GM12891 (cell line): ENCODE measurements at regions not wholly inside any gene's neighbourhood (a gene's known extent, or its start where the extent isn't known, plus 50 kb on each side); places are given as distances from the start of the nearest gene placed in this dataset.

Source experiments
- DNase-seq: peaks from one replicate; pipeline ENCODE4 v3.0.0; 2011; ENCODE audit warnings: low spot score; ENCODE audit not compliant: insufficient read length
- FAIRE-seq: peaks from 2 replicates; lab custom pipeline; 2011; peaks lifted over from hg19 to GRCh38; lab: Jason Lieb, UNC
- PAX5 ChIP-seq: IDR thresholded peaks from 2 replicates; pipeline ENCODE4 v1.6.1; 2011; ENCODE audit warnings: low read length, moderate library complexity, mild to moderate bottlenecking; ENCODE audit not compliant: insufficient read depth, severe bottlenecking
- POLR2A ChIP-seq: IDR thresholded peaks from 2 replicates; pipeline ENCODE4 v1.6.1; 2011; ENCODE audit warnings: low read depth, low read length, control low read depth
- POLR2AphosphoS5 ChIP-seq: IDR thresholded peaks from 2 replicates; pipeline ENCODE4 v1.6.1; 2011; ENCODE audit warnings: low read depth, low read length, control low read depth
- POU2F2 ChIP-seq: IDR thresholded peaks from 2 replicates; pipeline ENCODE4 v1.6.1; 2011; ENCODE audit warnings: low read depth, mild to moderate bottlenecking, control low read depth, low read length, moderate library complexity
- SPI1 ChIP-seq: IDR thresholded peaks from 2 replicates; pipeline ENCODE4 v1.6.1; 2011; ENCODE audit warnings: low read depth, low read length, control low read depth
- TAF1 ChIP-seq: IDR thresholded peaks from 2 replicates; pipeline ENCODE4 v1.6.1; 2011; ENCODE audit warnings: low read depth, low read length, control low read depth

GRCh38 chr16:60748366-60748765, 1287.9 kb downstream of the CDH8 start:
- DNase-seq (no peak), FAIRE-seq (no peak)
- no peak for TF ChIP-seq POLR2A
- TF ChIP-seq SPI1, result no peak
- TF ChIP-seq TAF1, result no peak
- TF ChIP-seq POLR2AphosphoS5, result no peak
- no peak for TF ChIP-seq PAX5
- TF ChIP-seq POU2F2, result no peak

- TF ChIP-seq PAX5, result no peak
- no peak for TF ChIP-seq TAF1
- TF ChIP-seq POLR2AphosphoS5, result no peak
- TF ChIP-seq SPI1, result no peak
- TF ChIP-seq POU2F2, result no peak
- FAIRE-seq (no peak), DNase-seq (no peak)
Measured at GRCh38 chr16:60744198-60744597, 1292.0 kb downstream of the CDH8 start.

GRCh38 chr16:60741810-60742209, 1294.4 kb downstream of the CDH8 start:
- no peak for FAIRE-seq
- no peak for TF ChIP-seq TAF1
- no peak for TF ChIP-seq POLR2AphosphoS5
- no peak for TF ChIP-seq PAX5
- no peak for TF ChIP-seq POLR2A
- TF ChIP-seq POU2F2, result no peak
- TF ChIP-seq SPI1, result no peak
- no peak for DNase-seq

GRCh38 chr16:60739737-60740683, 1296.2 kb downstream of the CDH8 start:
- FAIRE-seq, result no peak
- TF ChIP-seq PAX5 (no peak), TAF1 (no peak), POLR2AphosphoS5 (no peak), SPI1 (no peak), POLR2A (no peak), POU2F2 (no peak)
- no peak for DNase-seq

GRCh38 chr16:60731329-60732050, 1304.7 kb downstream of the CDH8 start:
- FAIRE-seq (no peak), DNase-seq (no peak)
- TF ChIP-seq TAF1 (no peak), SPI1 (no peak), PAX5 (no peak), POLR2A (no peak), POLR2AphosphoS5 (no peak), POU2F2 (no peak)

GRCh38 chr16:60729051-60729450, 1307.2 kb downstream of the CDH8 start:
- DNase-seq, result no peak
- TF ChIP-seq POU2F2, result no peak
- TF ChIP-seq TAF1, result no peak
- TF ChIP-seq POLR2AphosphoS5, result no peak
- TF ChIP-seq PAX5, result no peak
- no peak for TF ChIP-seq POLR2A
- no peak for TF ChIP-seq SPI1
- FAIRE-seq, result no peak

- DNase-seq (no peak), FAIRE-seq (no peak)
- TF ChIP-seq SPI1 (no peak), POLR2A (no peak), PAX5 (no peak), POLR2AphosphoS5 (no peak), TAF1 (no peak), POU2F2 (no peak)
Measured at GRCh38 chr16:60727851-60728250, 1308.4 kb downstream of the CDH8 start.

- FAIRE-seq, result no peak
- TF ChIP-seq POLR2A (no peak), TAF1 (no peak), POLR2AphosphoS5 (no peak), POU2F2 (no peak), PAX5 (no peak), SPI1 (no peak)
- DNase-seq, result no peak
Measured at GRCh38 chr16:60720060-60720459, 1316.2 kb downstream of the CDH8 start.

GRCh38 chr16:60717808-60718207, 1318.4 kb downstream of the CDH8 start:
- DNase-seq, result no peak
- no peak for TF ChIP-seq TAF1
- TF ChIP-seq SPI1, result no peak
- no peak for TF ChIP-seq POLR2AphosphoS5
- no peak for TF ChIP-seq POU2F2
- no peak for TF ChIP-seq PAX5
- no peak for TF ChIP-seq POLR2A
- no peak for FAIRE-seq
